H1 (cell line): ENCODE measurements at regions not wholly inside any gene's neighbourhood (a gene's known extent, or its start where the extent isn't known, plus 50 kb on each side); places are given as distances from the start of the nearest gene placed in this dataset.

Experiments used
- CTCF ChIA-PET: fragments of 300-600 bp; sonication (Branson Sonifier 250); formaldehyde crosslinking; loops from one replicate; lab custom pipeline; 2021; ENCODE audit not compliant: partially characterized antibody; lab: Charles Lee
- POLR2A ChIA-PET: fragments of 300-600 bp; sonication (Branson Sonifier 250); formaldehyde crosslinking; loops from one replicate; lab custom pipeline; 2021; ENCODE audit warnings: inconsistent platforms; ENCODE audit not compliant: partially characterized antibody; lab: Charles Lee
- DNase-seq, 2 experiments: peaks; one replicate each; pipeline versions ENCODE4 v3.0.0 to v3.0.0-alpha.2; 2010 to 2022; ENCODE audit warnings: low spot score in 2 of 2, low read depth in 1 of 2, mixed read lengths in 1 of 2
- FAIRE-seq: peaks from 2 replicates; lab custom pipeline; 2011; peaks lifted over from hg19 to GRCh38; lab: Jason Lieb, UNC
- H2AFZ ChIP-seq: 2 replicates; pipeline ENCODE4 v1.8.1; 2012; ENCODE audit warnings: low read length, inconsistent platforms
- H2AK5ac ChIP-seq: 2 replicates; pipeline ENCODE4 v1.6.1; 2013; ENCODE audit warnings: low read depth, low read length
- H2BK120ac ChIP-seq: replicated peaks from 2 replicates; pipeline ENCODE3; 2013; ENCODE audit warnings: low read depth, low read length, inconsistent platforms
- H2BK12ac ChIP-seq: 2 replicates; pipeline ENCODE4 v1.6.1; 2013; ENCODE audit warnings: low read depth, low read length
- H2BK15ac ChIP-seq: 2 replicates; pipeline ENCODE4 v1.6.1; 2013; ENCODE audit warnings: low read length
- H2BK20ac ChIP-seq: 2 replicates; pipeline ENCODE4 v1.6.1; 2013; ENCODE audit warnings: low read length
- H2BK5ac ChIP-seq: 2 replicates; pipeline ENCODE4 v1.6.1; 2013; ENCODE audit warnings: low read depth, low read length
- H3K14ac ChIP-seq: 2 replicates; pipeline ENCODE4 v1.6.1; 2013; ENCODE audit warnings: inconsistent platforms; ENCODE audit not compliant: insufficient read length
- H3K18ac ChIP-seq: 2 replicates; pipeline ENCODE4 v1.6.1; 2013; ENCODE audit warnings: low read length; ENCODE audit errors: extremely low read depth
- H3K23ac ChIP-seq: 2 replicates; pipeline ENCODE4 v1.6.1; 2013; ENCODE audit warnings: inconsistent platforms; ENCODE audit not compliant: insufficient read length
- H3K23me2 ChIP-seq: 2 replicates; pipeline ENCODE4 v1.6.1; 2013; ENCODE audit warnings: low read depth, low read length
- H3K27ac ChIP-seq: 2 replicates; pipeline ENCODE4 v1.6.1; 2011; ENCODE audit warnings: low read depth, low read length, inconsistent platforms
- H3K27me3 ChIP-seq, 4 experiments: replicated peaks in 1 of 4; 1 replicate in 1 of 4; 2 replicates in 3 of 4; pipeline versions ENCODE4 v1.6.1 to v1.8.1; 2011 to 2013; ENCODE audit warnings: low read length in 3 of 4, mild to moderate bottlenecking in 3 of 4, inconsistent platforms in 2 of 4, mixed read lengths in 2 of 4, moderate library complexity in 1 of 4; ENCODE audit not compliant: control insufficient read depth in 3 of 4, insufficient read depth in 3 of 4; ENCODE audit errors: extremely low read depth in 1 of 4
- H3K36me3 ChIP-seq, 4 experiments: 2 replicates each; pipeline versions ENCODE4 v1.6.1 to v1.8.1; 2011 to 2013; ENCODE audit warnings: mild to moderate bottlenecking in 4 of 4, low read length in 3 of 4, moderate library complexity in 2 of 4, control low read depth in 1 of 4, inconsistent platforms in 1 of 4; ENCODE audit not compliant: insufficient read depth in 4 of 4, control insufficient read depth in 2 of 4
- H3K4ac ChIP-seq: replicated peaks from 2 replicates; pipeline ENCODE3; 2013; ENCODE audit warnings: low read length, low read depth, mixed read lengths, inconsistent platforms; ENCODE audit not compliant: insufficient read length
- H3K4me1 ChIP-seq, 4 experiments: replicated peaks in 1 of 4; 1 replicate in 1 of 4; 2 replicates in 3 of 4; pipeline versions ENCODE4 v1.6.1 to v1.8.1; 2011 to 2013; ENCODE audit warnings: low read length in 3 of 4, inconsistent platforms in 2 of 4, mixed read lengths in 1 of 4; ENCODE audit not compliant: insufficient read depth in 4 of 4, control insufficient read depth in 3 of 4
- H3K4me2 ChIP-seq, 2 experiments: 2 replicates each; pipeline versions ENCODE4 v1.6.1 to v1.8.1; 2011 to 2013; ENCODE audit warnings: low read depth in 2 of 2, low read length in 2 of 2, control low read depth in 1 of 2, inconsistent platforms in 1 of 2, mild to moderate bottlenecking in 1 of 2; ENCODE audit not compliant: insufficient read depth in 1 of 2
- H3K4me3 ChIP-seq, 4 experiments: fragments of 200-600, 300-600 bp in 1 of 4; sonication (generic), shearing (Covaris generic), sonication (Bioruptor Twin) in 1 of 4; 2 replicates each; pipeline versions ENCODE4 v1.5.1 to v1.8.1; 2011 to 2016; ENCODE audit warnings: low read length in 4 of 4, low read depth in 3 of 4, control low read depth in 2 of 4, inconsistent platforms in 2 of 4, mild to moderate bottlenecking in 2 of 4, mixed read lengths in 1 of 4, moderate library complexity in 1 of 4; ENCODE audit not compliant: insufficient read depth in 2 of 4; ENCODE audit errors: extremely low read depth in 1 of 4
- H3K56ac ChIP-seq: replicated peaks from 2 replicates; pipeline ENCODE3; 2013; ENCODE audit warnings: low read depth, mild to moderate bottlenecking, mixed read lengths, low read length, inconsistent platforms; ENCODE audit not compliant: insufficient read length
- H3K79me1 ChIP-seq: 2 replicates; pipeline ENCODE4 v1.6.1; 2013; ENCODE audit warnings: low read depth, low read length, control low read depth
- H3K79me2 ChIP-seq, 2 experiments: 2 replicates each; pipeline versions ENCODE4 v1.6.1 to v1.8.1; 2012 to 2013; ENCODE audit warnings: low read length in 2 of 2, mild to moderate bottlenecking in 2 of 2, inconsistent platforms in 1 of 2; ENCODE audit not compliant: insufficient read depth in 2 of 2, control insufficient read depth in 1 of 2
- H3K9ac ChIP-seq, 4 experiments: replicated peaks in 1 of 4; 1 replicate in 1 of 4; 2 replicates in 3 of 4; pipeline versions ENCODE4 v1.6.1 to v1.8.1; 2011 to 2013; ENCODE audit warnings: low read depth in 3 of 4, low read length in 3 of 4, control low read depth in 2 of 4, mild to moderate bottlenecking in 2 of 4, moderate library complexity in 2 of 4, inconsistent platforms in 1 of 4; ENCODE audit errors: extremely low read depth in 1 of 4
- H3K9me3 ChIP-seq, 2 experiments: 2 replicates each; pipeline versions ENCODE4 v1.6.1 to v1.8.1; 2012 to 2013; ENCODE audit warnings: mild to moderate bottlenecking in 2 of 2, moderate library complexity in 2 of 2, control low read depth in 1 of 2, inconsistent platforms in 1 of 2, low read depth in 1 of 2, low read length in 1 of 2, mixed read lengths in 1 of 2; ENCODE audit not compliant: insufficient read depth in 2 of 2
- H4K20me1 ChIP-seq, 2 experiments: replicated peaks in 1 of 2; 2 replicates each; pipeline versions ENCODE3 to v1.8.1; 2011 to 2013; ENCODE audit warnings: inconsistent platforms in 2 of 2, low read length in 2 of 2, mild to moderate bottlenecking in 1 of 2; ENCODE audit not compliant: insufficient read depth in 2 of 2, control insufficient read depth in 1 of 2
- H4K5ac ChIP-seq: 2 replicates; pipeline ENCODE4 v1.6.1; 2013; ENCODE audit warnings: low read length, low read depth, mixed read lengths, inconsistent platforms; ENCODE audit not compliant: insufficient read length
- H4K8ac ChIP-seq: 2 replicates; pipeline ENCODE4 v1.8.0; 2013; ENCODE audit warnings: mild to moderate bottlenecking, moderate library complexity, low read length, inconsistent platforms; ENCODE audit not compliant: insufficient read depth; ENCODE audit errors: extremely low read depth
- H4K91ac ChIP-seq: replicated peaks from 2 replicates; pipeline ENCODE3; 2013; ENCODE audit warnings: low read length, mixed read lengths, inconsistent platforms; ENCODE audit not compliant: insufficient read length
- ATF2 ChIP-seq: IDR thresholded peaks from 2 replicates; pipeline ENCODE4 v1.6.1; 2012; ENCODE audit warnings: low read length, inconsistent platforms
- CTCF ChIP-seq, 3 experiments: IDR thresholded peaks; 1 replicate in 2 of 3; 2 replicates in 1 of 3; pipeline versions ENCODE4 v1.5.1 to v1.6.1; 2011; ENCODE audit warnings: low read length in 3 of 3, mild to moderate bottlenecking in 3 of 3, inconsistent platforms in 2 of 3, low read depth in 1 of 3, moderate library complexity in 1 of 3; ENCODE audit not compliant: insufficient read depth in 1 of 3; ENCODE audit errors: control extremely low read depth in 1 of 3
- MAFK ChIP-seq: IDR thresholded peaks from 2 replicates; pipeline ENCODE4 v1.6.1; 2012; ENCODE audit warnings: low read depth, mild to moderate bottlenecking, improper control_type of control experiment, low read length
- MAX ChIP-seq: IDR thresholded peaks from 2 replicates; pipeline ENCODE4 v1.6.1; 2012; ENCODE audit warnings: inconsistent platforms
- POLR2A ChIP-seq, 2 experiments: IDR thresholded peaks; 1 replicate in 1 of 2; 2 replicates in 1 of 2; pipeline ENCODE4 v1.6.1; 2011; ENCODE audit warnings: low read depth in 2 of 2, low read length in 2 of 2, mild to moderate bottlenecking in 2 of 2; ENCODE audit errors: control extremely low read depth in 1 of 2
- POLR2AphosphoS5 ChIP-seq: IDR thresholded peaks from 2 replicates; pipeline ENCODE4 v1.6.1; 2011; ENCODE audit warnings: low read depth, low read length
- RNF2 ChIP-seq: fragments of 200-900, 300-1000 bp; sonication (generic); IDR thresholded peaks from 2 replicates; pipeline ENCODE4 v1.7.1; 2016; ENCODE audit warnings: borderline replicate concordance, low read depth, mild to moderate bottlenecking, antibody characterized with exemption, low read length; ENCODE audit not compliant: poor library complexity, severe bottlenecking; ENCODE audit errors: missing control alignments
- SP4 ChIP-seq: IDR thresholded peaks from 2 replicates; pipeline ENCODE4 v1.6.1; 2012; ENCODE audit warnings: low read length, inconsistent platforms
- SUZ12 ChIP-seq: fragments of 200-600 bp; sonication (generic); IDR thresholded peaks from 2 replicates; pipeline ENCODE4 v1.6.1; 2012; ENCODE audit warnings: mild to moderate bottlenecking, inconsistent platforms, low read length, moderate library complexity, mixed read lengths
- TBP ChIP-seq: IDR thresholded peaks from 2 replicates; pipeline ENCODE4 v1.6.1; 2011; ENCODE audit warnings: low read depth, low read length, improper control_type of control experiment
- WGBS, 2 experiments: shearing (Covaris generic) in 1 of 2; methylation state at CpG; one replicate each; pipeline versions ENCODE4 v1.1.6 to v1.1.7; 2013 to 2015; ENCODE audit warnings: low lambda C conversion rate in 2 of 2, mixed read lengths in 2 of 2, inconsistent platforms in 1 of 2, low coverage in 1 of 2, missing lambda C conversion rate in 1 of 2; ENCODE audit not compliant: insufficient replicate concordance in 2 of 2, insufficient coverage in 1 of 2, insufficient read length in 1 of 2; ENCODE audit errors: extremely low coverage in 1 of 2, missing lambda C conversion rate in 1 of 2; 5-methylcytosine and 5-hydroxymethylcytosine counted together

- Histone ChIP-seq H2BK5ac (no peak overlapping the region), H3K14ac (no peak overlapping the region), H3K36me3 (no peaks in the 10 kb centered on the region), H2AK5ac (no peak overlapping the region), H3K4me1 (no peaks in the 10 kb centered on the region), H3K79me1 (no peaks in the 10 kb centered on the region), H3K27me3 (no peaks in the 10 kb centered on the region), H3K9ac (no peak overlapping the region), H4K20me1 (no peaks in the 10 kb centered on the region), H3K9me3 (no peaks in the 10 kb centered on the region), H3K27ac (no peak overlapping the region), H3K4me2 (no peak overlapping the region), H3K4me3 (no peak overlapping the region), H3K23ac (no peak overlapping the region), H4K91ac (no peak overlapping the region), H2BK15ac (no peak overlapping the region), H3K23me2 (no peaks in the 10 kb centered on the region), H2AFZ (no peak overlapping the region), H4K8ac (no peak overlapping the region), H3K79me2 (no peaks in the 10 kb centered on the region), H4K5ac (no peak overlapping the region), H3K4ac (no peak overlapping the region), H3K56ac (no peak overlapping the region), H3K18ac (no peak overlapping the region), H2BK20ac (no peak overlapping the region), H2BK120ac (no peak overlapping the region), H2BK12ac (no peak overlapping the region)
- CTCF ChIA-PET, result interaction anchor here (0.6 to 2.9 kb wide), 25 partner anchors 9 to 1427 kb away, joined by 3 to 15 read pairs (median 4); no protein-coding TSS in a partner anchor
- WGBS, 2 experiments, result 92% methylated on average over 1 of the region's 1 CpG; no CpG with 5 or more reads in 1 of the 2 experiments
- DNase-seq (no peak), FAIRE-seq (no peak)
- POLR2A ChIA-PET, result no interaction called here
- TF ChIP-seq ATF2, result no peak
- TF ChIP-seq SUZ12, result no peak
- no peak for TF ChIP-seq MAX
- no peak for TF ChIP-seq CTCF (IDR thresholded peaks at IDR 0.05; ENCODE audit: control extremely low read depth in 1 of 3, insufficient read depth in 1 of 3, low read depth in 1 of 3, low read length in 3 of 3)
- no peak for TF ChIP-seq POLR2A (IDR thresholded peaks at IDR 0.05; ENCODE audit: control extremely low read depth in 1 of 2, low read depth in 2 of 2, low read length in 2 of 2)
- no peak for TF ChIP-seq TBP
- TF ChIP-seq MAFK, result no peak
- TF ChIP-seq RNF2, result no peak
- no peak for TF ChIP-seq SP4
- TF ChIP-seq POLR2AphosphoS5, result no peak
Observed at GRCh38 chr15:97755726-97756125, 204.8 kb upstream of the ARRDC4 start.
